Loucy (cell line): ENCODE measurements at regions not wholly inside any gene's neighbourhood (a gene's known extent, or its start where the extent isn't known, plus 50 kb on each side); places are given as distances from the start of the nearest gene placed in this dataset.

Source experiments
- CTCF ChIP-seq: fragments of 200-600 bp; sonication (generic); conservative IDR thresholded peaks from 2 replicates; pipeline ENCODE4 v1.5.1; 2014; ENCODE audit warnings: mild to moderate bottlenecking, antibody characterized with exemption, low read length
- EZH2phosphoT487 ChIP-seq: fragments of 200-600 bp; IDR thresholded peaks from 2 replicates; pipeline ENCODE4 v1.6.1; 2018; ENCODE audit warnings: antibody characterized with exemption, mild to moderate bottlenecking, moderate library complexity, borderline replicate concordance

- no peak for TF ChIP-seq CTCF
- no peak for TF ChIP-seq EZH2phosphoT487
These were observed 128.3 kb upstream of the ARMCX2 start for GRCh38 chrX:101787934-101788333.
